ENCODE measurements at regions not wholly inside any gene's neighbourhood (a gene's known extent, or its start where the extent isn't known, plus 50 kb on each side); places are given as distances from the start of the nearest gene placed in this dataset.

DNA sequence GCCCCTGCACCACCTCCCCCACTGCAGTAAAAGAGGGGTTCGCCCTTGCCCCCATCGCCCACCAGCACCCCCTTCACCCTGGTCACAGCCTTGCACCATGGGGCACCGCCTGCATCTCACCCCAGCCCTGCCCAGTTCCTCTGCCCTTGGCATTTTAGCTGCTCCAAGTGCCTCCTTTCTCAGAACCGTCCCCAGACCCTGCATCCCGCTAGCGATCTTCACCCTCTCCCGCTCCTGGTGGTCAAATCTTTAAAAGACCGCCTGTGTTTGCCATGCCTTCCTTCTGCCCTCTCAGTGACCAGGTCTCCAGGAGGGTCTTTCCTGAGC is 114.7 kb upstream of the OTOS start:
- TF ChIP-seq, protein P1, sequence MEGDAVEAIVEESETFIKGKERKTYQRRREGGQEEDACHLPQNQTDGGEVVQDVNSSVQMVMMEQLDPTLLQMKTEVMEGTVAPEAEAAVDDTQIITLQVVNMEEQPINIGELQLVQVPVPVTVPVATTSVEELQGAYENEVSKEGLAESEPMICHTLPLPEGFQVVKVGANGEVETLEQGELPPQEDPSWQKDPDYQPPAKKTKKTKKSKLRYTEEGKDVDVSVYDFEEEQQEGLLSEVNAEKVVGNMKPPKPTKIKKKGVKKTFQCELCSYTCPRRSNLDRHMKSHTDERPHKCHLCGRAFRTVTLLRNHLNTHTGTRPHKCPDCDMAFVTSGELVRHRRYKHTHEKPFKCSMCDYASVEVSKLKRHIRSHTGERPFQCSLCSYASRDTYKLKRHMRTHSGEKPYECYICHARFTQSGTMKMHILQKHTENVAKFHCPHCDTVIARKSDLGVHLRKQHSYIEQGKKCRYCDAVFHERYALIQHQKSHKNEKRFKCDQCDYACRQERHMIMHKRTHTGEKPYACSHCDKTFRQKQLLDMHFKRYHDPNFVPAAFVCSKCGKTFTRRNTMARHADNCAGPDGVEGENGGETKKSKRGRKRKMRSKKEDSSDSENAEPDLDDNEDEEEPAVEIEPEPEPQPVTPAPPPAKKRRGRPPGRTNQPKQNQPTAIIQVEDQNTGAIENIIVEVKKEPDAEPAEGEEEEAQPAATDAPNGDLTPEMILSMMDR (IDR thresholded peaks at IDR 0.05; ENCODE audit: low read depth, low read length) = no peak
- H3K4me3 ChIP-seq (ENCODE audit: low read depth, low read length) = no peak overlapping the region

DNA sequence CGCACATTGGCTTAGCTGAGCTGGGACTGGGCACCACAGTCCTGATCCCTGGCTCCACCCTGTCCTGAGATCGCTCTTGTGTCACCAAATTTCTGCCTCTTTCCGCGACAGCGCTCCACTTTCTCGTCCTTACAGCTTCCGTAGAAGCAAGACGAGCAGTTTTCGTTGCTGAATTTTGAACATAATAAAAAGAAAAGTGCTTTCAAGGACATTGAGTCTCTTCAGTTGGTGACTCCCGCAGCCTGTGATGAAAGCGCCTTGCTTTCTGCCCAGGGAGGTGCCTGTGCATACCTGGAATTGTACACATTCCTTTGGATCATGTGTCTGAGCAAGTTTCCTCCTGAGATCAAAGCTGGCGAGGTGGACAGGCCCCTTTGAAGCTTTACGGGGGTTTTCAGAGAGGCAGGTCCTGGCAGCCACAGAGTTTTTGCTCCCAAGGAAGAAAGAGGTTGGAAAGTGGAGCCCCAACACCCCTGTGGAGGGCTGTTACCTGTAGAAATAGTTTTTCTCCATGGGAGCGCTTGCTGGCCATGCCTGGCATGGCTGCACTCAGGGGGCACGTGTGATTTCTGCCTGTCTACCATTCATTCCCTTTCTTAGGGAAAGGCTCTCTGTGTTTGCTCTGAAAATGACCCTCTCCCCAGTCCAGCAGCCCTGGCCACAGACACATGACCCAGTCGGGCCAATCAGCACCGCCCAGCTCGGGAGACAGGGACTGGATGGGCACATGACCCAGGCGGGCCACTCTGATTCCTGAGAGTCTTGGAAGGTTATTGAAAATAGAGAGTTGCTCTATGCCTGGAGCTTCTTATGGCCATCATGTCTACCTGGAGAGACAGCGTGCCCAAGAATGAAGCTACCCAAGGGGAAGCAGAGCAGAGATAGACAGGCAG is 115.6 kb upstream of the OTOS start:
- in situ Hi-C loops (cut with HindIII; ENCODE audit: low sequenced_read_pairs) = no loop called here
- TF ChIP-seq, protein P1 (IDR thresholded peaks at IDR 0.05; ENCODE audit: low read depth, low read length) = no peak
- no peak overlapping the region for H3K4me3 ChIP-seq (ENCODE audit: low read depth, low read length)
- DNase-seq (ENCODE audit: low read depth, low spot score) = no peak

More for the DNA sequence above, 114.7 kb upstream of the OTOS start:
- no peak for DNase-seq (ENCODE audit: low read depth, low spot score)
- in situ Hi-C loops (cut with HindIII; ENCODE audit: low sequenced_read_pairs) = no loop called here

GRCh38 chr2:240256704-240257637 is 116.5 kb upstream of the OTOS start:
- TF ChIP-seq, protein P1 (IDR thresholded peaks at IDR 0.05; ENCODE audit: low read depth, low read length) = no peak
- in situ Hi-C loops (cut with HindIII; ENCODE audit: low sequenced_read_pairs) = no loop called here
- H3K4me3 ChIP-seq (ENCODE audit: low read depth, low read length) = no peak overlapping the region
- DNase-seq (ENCODE audit: low read depth, low spot score) = no peak

DNA sequence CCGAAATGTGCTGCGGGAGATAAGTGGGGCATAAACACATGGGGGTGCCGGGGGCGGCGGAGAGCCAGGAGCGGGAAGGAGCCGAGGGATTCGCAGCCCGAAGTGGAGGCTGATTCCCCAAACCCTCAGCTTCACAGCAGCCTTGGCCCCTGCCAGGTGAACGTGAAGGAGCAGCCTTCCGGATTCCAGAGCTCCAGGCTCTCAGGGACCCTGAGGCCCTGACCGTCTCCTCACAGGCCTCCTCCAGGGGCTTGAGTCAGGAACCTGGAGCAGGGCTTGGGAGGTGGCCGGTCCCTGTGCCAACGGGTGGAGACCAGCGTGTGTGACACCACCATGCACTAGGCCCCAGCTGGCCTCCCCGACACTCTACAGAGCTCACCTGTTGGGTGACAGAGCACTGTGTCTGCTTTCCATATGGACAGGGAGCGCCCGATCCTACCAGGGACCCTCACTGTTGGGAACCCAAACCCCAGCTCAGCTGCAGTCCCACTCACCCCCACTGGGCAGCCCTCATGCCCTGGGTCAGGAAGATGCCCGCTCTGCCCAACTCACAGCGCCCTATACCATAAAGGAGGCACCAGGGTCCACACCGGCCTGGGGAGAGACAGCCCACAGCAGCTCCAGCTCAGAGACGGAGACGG is 117.6 kb upstream of the OTOS start:
- no peak for DNase-seq (ENCODE audit: low read depth, low spot score)

DNA sequence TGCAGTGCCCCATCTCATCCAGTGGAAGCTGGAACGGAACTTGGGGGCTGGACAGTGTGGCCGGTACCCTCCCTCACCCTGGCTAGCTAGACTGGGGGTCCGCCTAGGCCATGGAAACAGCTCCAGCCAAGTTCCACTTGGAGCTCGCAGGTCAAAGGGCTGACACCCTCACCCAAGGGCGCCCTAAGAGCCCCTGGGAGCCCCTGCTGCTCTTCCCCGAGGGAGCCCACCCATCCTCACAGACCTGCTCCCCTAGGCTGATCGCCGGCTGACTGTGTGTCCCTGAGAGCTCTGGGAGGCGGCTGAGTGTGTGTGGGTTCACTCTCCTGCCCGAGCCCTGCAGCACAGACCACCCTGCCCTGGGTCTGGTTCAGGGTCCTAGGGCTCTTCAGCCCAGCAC is 118.2 kb upstream of the OTOS start:
- in situ Hi-C loops (cut with HindIII; ENCODE audit: low sequenced_read_pairs) = no loop called here
- H3K4me3 ChIP-seq (ENCODE audit: low read depth, low read length) = no peak overlapping the region
- TF ChIP-seq, protein P1 (IDR thresholded peaks at IDR 0.05; ENCODE audit: low read depth, low read length) = no peak
- DNase-seq (ENCODE audit: low read depth, low spot score) = no peak

More for the DNA sequence above, 117.6 kb upstream of the OTOS start:
- in situ Hi-C loops (cut with HindIII; ENCODE audit: low sequenced_read_pairs) = no loop called here
- H3K4me3 ChIP-seq (ENCODE audit: low read depth, low read length) = no peak overlapping the region
- TF ChIP-seq, protein P1 (IDR thresholded peaks at IDR 0.05; ENCODE audit: low read depth, low read length) = no peak

Measured in astrocyte of the spinal cord (primary cell).